ENCODE measurements at regions not wholly inside any gene's neighbourhood (a gene's known extent, or its start where the extent isn't known, plus 50 kb on each side); places are given as distances from the start of the nearest gene placed in this dataset.

GRCh38 chr7:41574377-41574776 is 128.5 kb downstream of the INHBA start:
- in situ Hi-C loops (cut with MboI; ENCODE audit: low pct_unique_long_range_greater_than_20kb, low sequenced_read_pairs, unreplicated experiment) = no loop called here
- no peak for DNase-seq (ENCODE audit: low spot score)
- no peak for TF ChIP-seq CTCF (IDR thresholded peaks at IDR 0.05; ENCODE audit: extremely low read depth, insufficient read depth, missing control alignments)

DNA sequence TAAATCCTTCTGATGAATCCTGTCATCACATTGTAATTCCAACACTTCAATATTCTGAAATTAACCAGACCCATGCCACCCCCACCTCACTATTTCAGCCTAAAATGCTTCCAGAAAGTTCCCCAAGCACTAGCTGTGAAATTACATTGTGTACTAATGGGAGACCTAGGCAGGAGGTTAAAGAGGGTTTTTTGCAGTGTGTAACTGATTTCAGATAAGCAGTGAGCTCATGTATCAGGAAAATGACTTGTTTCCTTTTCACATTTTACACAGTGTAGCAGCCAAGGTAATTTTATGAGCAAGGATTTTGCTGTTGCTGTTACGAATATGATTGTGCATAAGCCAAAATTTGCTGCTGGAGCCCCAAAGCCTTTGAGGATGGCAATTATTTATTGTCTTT is 129.0 kb downstream of the INHBA start:
- no peak for DNase-seq (ENCODE audit: low spot score)
- in situ Hi-C loops (cut with MboI; ENCODE audit: low pct_unique_long_range_greater_than_20kb, low sequenced_read_pairs, unreplicated experiment) = no loop called here
- TF ChIP-seq CTCF (IDR thresholded peaks at IDR 0.05; ENCODE audit: extremely low read depth, insufficient read depth, missing control alignments) = no peak

- no peak for DNase-seq (ENCODE audit: low spot score)
- TF ChIP-seq CTCF (IDR thresholded peaks at IDR 0.05; ENCODE audit: extremely low read depth, insufficient read depth, missing control alignments) = no peak
- in situ Hi-C loops (cut with MboI; ENCODE audit: low pct_unique_long_range_greater_than_20kb, low sequenced_read_pairs, unreplicated experiment) = no loop called here
Measured at GRCh38 chr7:41573443-41573842, 129.4 kb downstream of the INHBA start.

GRCh38 chr7:41573015-41573414 is 129.9 kb downstream of the INHBA start:
- DNase-seq (ENCODE audit: low spot score) = no peak
- in situ Hi-C loops (cut with MboI; ENCODE audit: low pct_unique_long_range_greater_than_20kb, low sequenced_read_pairs, unreplicated experiment) = no loop called here
- TF ChIP-seq CTCF (IDR thresholded peaks at IDR 0.05; ENCODE audit: extremely low read depth, insufficient read depth, missing control alignments) = no peak

- TF ChIP-seq CTCF (IDR thresholded peaks at IDR 0.05; ENCODE audit: extremely low read depth, insufficient read depth, missing control alignments) = no peak
- DNase-seq (ENCODE audit: low spot score) = no peak
Measured at GRCh38 chr7:41571573-41571972, 131.3 kb downstream of the INHBA start.

GRCh38 chr7:41570766-41571165 is 132.1 kb downstream of the INHBA start:
- in situ Hi-C loops (cut with MboI; ENCODE audit: low pct_unique_long_range_greater_than_20kb, low sequenced_read_pairs, unreplicated experiment) = no loop called here
- DNase-seq (ENCODE audit: low spot score) = no peak
- no peak for TF ChIP-seq CTCF (IDR thresholded peaks at IDR 0.05; ENCODE audit: extremely low read depth, insufficient read depth, missing control alignments)

More at GRCh38 chr7:41571573-41571972, 131.3 kb downstream of the INHBA start:
- in situ Hi-C loops (cut with MboI; ENCODE audit: low pct_unique_long_range_greater_than_20kb, low sequenced_read_pairs, unreplicated experiment) = no loop called here

- no peak for TF ChIP-seq CTCF (IDR thresholded peaks at IDR 0.05; ENCODE audit: extremely low read depth, insufficient read depth, missing control alignments)
- no peak for DNase-seq (ENCODE audit: low spot score)
- in situ Hi-C loops (cut with MboI; ENCODE audit: low pct_unique_long_range_greater_than_20kb, low sequenced_read_pairs, unreplicated experiment) = no loop called here
Measured at GRCh38 chr7:41568135-41568534, 134.8 kb downstream of the INHBA start.
